GM18498 (cell line): ENCODE measurements at regions not wholly inside any gene's neighbourhood (a gene's known extent, or its start where the extent isn't known, plus 50 kb on each side); places are given as distances from the start of the nearest gene placed in this dataset.

Experiments
- ATAC-seq: cut with Tn5 transposase; IDR thresholded peaks from one replicate; pipeline ENCODE4 v1.9.1; 2021; ENCODE audit warnings: mild to moderate bottlenecking, moderate library complexity; ENCODE audit not compliant: unreplicated experiment

- ATAC-seq = no peak
These were observed 537.6 kb downstream of the BRD1 start for GRCh38 chr22:49289822-49290679.

- ATAC-seq = no peak
These were observed 541.4 kb downstream of the BRD1 start for GRCh38 chr22:49286181-49286760.

GRCh38 chr22:49284931-49285330 lies 542.7 kb downstream of the BRD1 start:
- ATAC-seq = no peak

- ATAC-seq = no peak
These were observed 543.5 kb downstream of the BRD1 start for GRCh38 chr22:49284056-49284784.

- ATAC-seq = no peak
These were observed 545.1 kb downstream of the BRD1 start for GRCh38 chr22:49282596-49282995.

- no peak for ATAC-seq
These were observed 546.0 kb downstream of the BRD1 start for GRCh38 chr22:49281467-49282340.

GRCh38 chr22:49278340-49278739 lies 549.3 kb downstream of the BRD1 start:
- ATAC-seq = no peak

- no peak for ATAC-seq
These were observed 551.1 kb downstream of the BRD1 start for GRCh38 chr22:49276567-49276966.

GRCh38 chr22:49274754-49275380 lies 552.8 kb downstream of the BRD1 start:
- no peak for ATAC-seq

GRCh38 chr22:49272546-49273125 lies 555.0 kb downstream of the BRD1 start:
- no peak for ATAC-seq

- ATAC-seq = no peak
These were observed 555.8 kb downstream of the BRD1 start for GRCh38 chr22:49271831-49272230.

- ATAC-seq = no peak
These were observed 556.3 kb downstream of the BRD1 start for GRCh38 chr22:49271369-49271727.

GRCh38 chr22:49270595-49271368 lies 556.9 kb downstream of the BRD1 start:
- ATAC-seq = no peak

- no peak for ATAC-seq
These were observed 557.7 kb downstream of the BRD1 start for GRCh38 chr22:49269928-49270327.

- ATAC-seq = no peak
These were observed 558.3 kb downstream of the BRD1 start for GRCh38 chr22:49269371-49269770.

- no peak for ATAC-seq
These were observed 558.7 kb downstream of the BRD1 start for GRCh38 chr22:49268924-49269323.

- ATAC-seq = no peak
These were observed 559.7 kb downstream of the BRD1 start for GRCh38 chr22:49267996-49268395.

- ATAC-seq = no peak
These were observed 560.8 kb downstream of the BRD1 start for GRCh38 chr22:49266561-49267519.
